Neural progenitor cell (in vitro differentiated cells): ENCODE measurements at regions not wholly inside any gene's neighbourhood (a gene's known extent, or its start where the extent isn't known, plus 50 kb on each side); places are given as distances from the start of the nearest gene placed in this dataset.

Source experiments
- DNase-seq: peaks from one replicate; pipeline ENCODE4 v3.0.0-alpha.2; 2016; ENCODE audit warnings: low spot score
- H2AFZ ChIP-seq: fragments of 200-600 bp; sonication (generic); replicated peaks from 2 replicates; pipeline ENCODE4 v1.6.1; 2016; ENCODE audit warnings: antibody characterized with exemption
- H3F3A ChIP-seq: fragments of 200-600 bp; sonication (generic); 2 replicates; pipeline ENCODE4 v1.6.1; 2016; ENCODE audit warnings: antibody characterized with exemption, low read depth
- H3K27ac ChIP-seq: fragments of 200-600 bp; sonication (generic); 2 replicates; pipeline ENCODE4 v1.5.1; 2016; ENCODE audit warnings: mild to moderate bottlenecking
- H3K27me3 ChIP-seq: fragments of 200-600 bp; sonication (generic); 2 replicates; pipeline ENCODE4 v1.6.1; 2016; ENCODE audit warnings: mild to moderate bottlenecking, moderate library complexity
- H3K36me3 ChIP-seq: fragments of 200-600 bp; sonication (generic); 2 replicates; pipeline ENCODE4 v1.5.1; 2016
- H3K4me1 ChIP-seq: fragments of 200-600 bp; sonication (generic); 2 replicates; pipeline ENCODE4 v1.6.1; 2016; ENCODE audit warnings: mixed run types
- H3K4me2 ChIP-seq: fragments of 200-600 bp; sonication (generic); 2 replicates; pipeline ENCODE4 v1.6.1; 2016
- H3K4me3 ChIP-seq: fragments of 200-600 bp; sonication (generic); 2 replicates; pipeline ENCODE4 v1.5.1; 2016
- H3K79me2 ChIP-seq: fragments of 200-600 bp; sonication (generic); 2 replicates; pipeline ENCODE4 v1.6.1; 2016; ENCODE audit warnings: low read depth
- H3K9ac ChIP-seq: fragments of 200-600 bp; sonication (generic); 2 replicates; pipeline ENCODE4 v1.6.1; 2016
- H3K9me3 ChIP-seq: fragments of 200-600 bp; sonication (generic); 2 replicates; pipeline ENCODE4 v1.5.1; 2016; ENCODE audit warnings: low read depth
- H4K20me1 ChIP-seq: fragments of 200-600 bp; sonication (generic); 2 replicates; pipeline ENCODE4 v1.6.1; 2016; ENCODE audit warnings: low read depth
- H3K27ac Mint-ChIP-seq: 3 replicates; pipeline ENCODE4 v1.8.0; 2021; ENCODE audit warnings: mixed read lengths
- H3K27me3 Mint-ChIP-seq: 2 replicates; pipeline ENCODE4 v1.8.0; 2022; ENCODE audit warnings: low read depth, mild to moderate bottlenecking, inconsistent platforms, moderate library complexity, mixed read lengths; ENCODE audit not compliant: insufficient read depth
- H3K36me3 Mint-ChIP-seq: 3 replicates; pipeline ENCODE4 v1.8.0; 2021; ENCODE audit warnings: mixed read lengths
- H3K4me1 Mint-ChIP-seq: 3 replicates; pipeline ENCODE4 v1.8.0; 2021; ENCODE audit warnings: mixed read lengths
- H3K4me3 Mint-ChIP-seq: 3 replicates; pipeline ENCODE4 v1.8.0; 2021; ENCODE audit warnings: mild to moderate bottlenecking, moderate library complexity, mixed read lengths
- H3K9me3 Mint-ChIP-seq: 3 replicates; pipeline ENCODE4 v1.8.0; 2020; ENCODE audit warnings: mixed read lengths
- EZH2 ChIP-seq: fragments of 200-600 bp; sonication (generic); IDR thresholded peaks from 2 replicates; pipeline ENCODE4 v1.6.1; 2017; ENCODE audit warnings: antibody characterized with exemption, mild to moderate bottlenecking, moderate library complexity
- EZH2phosphoT487 ChIP-seq: fragments of 200-600 bp; sonication (generic); IDR thresholded peaks from 2 replicates; pipeline ENCODE4 v1.6.1; 2017; ENCODE audit warnings: antibody characterized with exemption
- TF ChIP-seq, protein P1 (sequence below): fragments of 200-600 bp; sonication (generic); IDR thresholded peaks from 2 replicates; pipeline ENCODE4 v1.5.1; 2017; ENCODE audit warnings: antibody characterized with exemption, mild to moderate bottlenecking

DNA sequence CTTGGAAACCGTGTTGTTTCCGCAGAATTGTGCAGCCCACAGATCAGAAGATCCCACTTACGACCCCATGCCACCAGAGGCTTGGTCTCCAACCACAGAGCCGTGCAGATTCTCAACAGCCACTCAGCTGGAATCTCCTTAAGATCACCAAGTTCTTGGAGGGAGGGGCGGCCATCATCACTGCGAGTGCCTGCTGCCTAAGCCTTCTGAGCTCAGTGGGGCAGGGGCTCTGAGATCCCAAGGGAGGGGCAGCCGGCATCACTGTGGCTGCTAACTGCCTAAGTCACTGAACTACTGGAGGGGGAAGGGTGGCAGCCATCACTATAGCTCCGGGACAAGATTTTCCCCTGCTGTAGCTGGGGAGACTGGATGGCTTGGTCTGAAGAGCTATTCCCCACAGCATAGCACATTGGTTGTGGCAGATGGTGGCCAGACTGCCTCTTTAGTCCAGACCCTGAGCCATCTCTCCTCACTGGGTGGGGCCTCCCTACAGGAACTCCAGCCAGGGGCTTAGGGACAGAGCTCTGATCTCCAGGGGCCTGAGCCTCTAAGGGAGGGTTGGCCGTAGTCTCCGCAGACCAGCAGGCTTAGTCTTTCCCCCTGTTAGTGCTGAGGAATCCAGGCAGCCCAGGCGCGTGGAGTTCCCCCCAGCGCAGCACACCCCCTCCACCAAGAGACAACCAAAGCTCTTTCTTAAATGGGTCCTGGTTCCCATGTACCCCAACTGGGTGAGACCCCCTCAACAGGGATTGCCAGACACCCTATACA lies 1483.9 kb downstream of the ADGRL3 start:
- no peak overlapping the region for H3K27ac Mint-ChIP-seq
- H3K4me1 Mint-ChIP-seq, result no peaks in the 10 kb centered on the region
- Histone ChIP-seq H4K20me1 (no peaks in the 10 kb centered on the region), H3K4me3 (no peak overlapping the region), H2AFZ (no peak overlapping the region), H3K9ac (no peak overlapping the region), H3K4me2 (no peak overlapping the region), H3F3A (no peaks in the 10 kb centered on the region), H3K9me3 (no peaks in the 10 kb centered on the region), H3K4me1 (no peaks in the 10 kb centered on the region), H3K36me3 (no peaks in the 10 kb centered on the region), H3K27ac (no peak overlapping the region), H3K27me3 (no peaks in the 10 kb centered on the region), H3K79me2 (no peaks in the 10 kb centered on the region)
- no peak for DNase-seq
- H3K36me3 Mint-ChIP-seq, result no peaks in the 10 kb centered on the region
- no peak overlapping the region for H3K4me3 Mint-ChIP-seq
- peaks cover 2% of the 10 kb centered on the region for H3K27me3 Mint-ChIP-seq
- TF ChIP-seq, protein P1, sequence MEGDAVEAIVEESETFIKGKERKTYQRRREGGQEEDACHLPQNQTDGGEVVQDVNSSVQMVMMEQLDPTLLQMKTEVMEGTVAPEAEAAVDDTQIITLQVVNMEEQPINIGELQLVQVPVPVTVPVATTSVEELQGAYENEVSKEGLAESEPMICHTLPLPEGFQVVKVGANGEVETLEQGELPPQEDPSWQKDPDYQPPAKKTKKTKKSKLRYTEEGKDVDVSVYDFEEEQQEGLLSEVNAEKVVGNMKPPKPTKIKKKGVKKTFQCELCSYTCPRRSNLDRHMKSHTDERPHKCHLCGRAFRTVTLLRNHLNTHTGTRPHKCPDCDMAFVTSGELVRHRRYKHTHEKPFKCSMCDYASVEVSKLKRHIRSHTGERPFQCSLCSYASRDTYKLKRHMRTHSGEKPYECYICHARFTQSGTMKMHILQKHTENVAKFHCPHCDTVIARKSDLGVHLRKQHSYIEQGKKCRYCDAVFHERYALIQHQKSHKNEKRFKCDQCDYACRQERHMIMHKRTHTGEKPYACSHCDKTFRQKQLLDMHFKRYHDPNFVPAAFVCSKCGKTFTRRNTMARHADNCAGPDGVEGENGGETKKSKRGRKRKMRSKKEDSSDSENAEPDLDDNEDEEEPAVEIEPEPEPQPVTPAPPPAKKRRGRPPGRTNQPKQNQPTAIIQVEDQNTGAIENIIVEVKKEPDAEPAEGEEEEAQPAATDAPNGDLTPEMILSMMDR, result no peak
- no peak for TF ChIP-seq EZH2phosphoT487
- no peak for TF ChIP-seq EZH2
- H3K9me3 Mint-ChIP-seq, result no peaks in the 10 kb centered on the region

GRCh38 chr4:62676962-62677361 lies 1476.8 kb downstream of the ADGRL3 start:
- peaks cover 4% of the 10 kb centered on the region for H3K9me3 Mint-ChIP-seq
- H3K4me1 Mint-ChIP-seq, result no peaks in the 10 kb centered on the region
- Histone ChIP-seq H3F3A (no peaks in the 10 kb centered on the region), H2AFZ (no peak overlapping the region), H3K9ac (no peak overlapping the region), H3K36me3 (no peaks in the 10 kb centered on the region), H3K27ac (no peak overlapping the region), H3K4me1 (no peaks in the 10 kb centered on the region), H3K79me2 (no peaks in the 10 kb centered on the region), H3K27me3 (no peaks in the 10 kb centered on the region), H3K9me3 (no peaks in the 10 kb centered on the region), H4K20me1 (no peaks in the 10 kb centered on the region), H3K4me2 (no peak overlapping the region), H3K4me3 (no peak overlapping the region)
- H3K27ac Mint-ChIP-seq, result no peak overlapping the region
- H3K4me3 Mint-ChIP-seq, result no peak overlapping the region
- TF ChIP-seq EZH2 (no peak), EZH2phosphoT487 (no peak)
- TF ChIP-seq, protein P1, result no peak
- DNase-seq, result no peak
- no peaks in the 10 kb centered on the region for H3K36me3 Mint-ChIP-seq
- peaks cover 2% of the 10 kb centered on the region for H3K27me3 Mint-ChIP-seq

DNA sequence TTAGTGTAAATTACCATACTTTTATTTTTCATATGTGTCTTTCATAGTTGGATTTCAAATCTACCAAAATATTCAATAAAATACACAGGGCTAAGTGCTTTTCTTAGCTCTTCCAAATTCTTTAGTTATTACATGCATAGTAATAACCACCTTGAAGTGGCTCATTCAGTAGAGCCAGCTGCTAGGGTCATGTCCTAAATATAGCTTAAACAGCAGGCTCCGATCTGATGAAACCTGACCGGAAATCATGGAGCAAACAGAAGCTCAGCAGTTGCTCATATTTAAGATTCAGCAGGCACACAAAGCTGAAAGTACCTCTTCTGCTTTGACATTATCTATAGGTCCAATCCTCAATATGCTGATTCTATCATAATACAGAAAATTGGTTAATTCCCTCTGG lies 1470.4 kb downstream of the ADGRL3 start:
- Histone ChIP-seq H3K36me3 (no peaks in the 10 kb centered on the region), H3F3A (no peaks in the 10 kb centered on the region), H3K9ac (no peak overlapping the region), H3K27me3 (no peaks in the 10 kb centered on the region), H4K20me1 (no peaks in the 10 kb centered on the region), H3K4me1 (no peaks in the 10 kb centered on the region), H3K4me2 (no peak overlapping the region), H3K4me3 (no peak overlapping the region), H3K9me3 (no peaks in the 10 kb centered on the region), H3K79me2 (no peaks in the 10 kb centered on the region), H3K27ac (no peak overlapping the region), H2AFZ (no peak overlapping the region)
- Mint-ChIP-seq H3K4me3 (no peak overlapping the region), H3K27me3 (no peaks in the 10 kb centered on the region), H3K4me1 (peaks cover 6% of the 10 kb centered on the region), H3K9me3 (peaks cover 11% of the 10 kb centered on the region), H3K27ac (no peak overlapping the region), H3K36me3 (no peaks in the 10 kb centered on the region)
- no peak for DNase-seq
- TF ChIP-seq, protein P1, result no peak
- no peak for TF ChIP-seq EZH2phosphoT487
- TF ChIP-seq EZH2, result no peak
